Activated naive CD8-positive, alpha-beta T cell treated with anti-CD3 and anti-CD28 coated beads, Interleukin-2, amount 50 U/mL, for 24 hours (primary cell): ENCODE measurements at regions not wholly inside any gene's neighbourhood (a gene's known extent, or its start where the extent isn't known, plus 50 kb on each side); places are given as distances from the start of the nearest gene placed in this dataset.

ENCODE experiments used
- ATAC-seq: fragments of 150-1000 bp; cut with Tn5 transposase; one replicate; pipeline ENCODE4 v1.10.0; 2021
- DNase-seq: peaks from one replicate; pipeline ENCODE4 v3.0.0; 2021
- H3K27ac Mint-ChIP-seq: one replicate; pipeline ENCODE4 v1.8.0; 2021; ENCODE audit warnings: mild to moderate bottlenecking, mixed read lengths
- H3K27me3 Mint-ChIP-seq: one replicate; pipeline ENCODE4 v1.8.0; 2021; ENCODE audit warnings: mixed read lengths
- H3K36me3 Mint-ChIP-seq: one replicate; pipeline ENCODE4 v1.8.0; 2021; ENCODE audit warnings: low read depth, mixed read lengths
- H3K4me1 Mint-ChIP-seq: one replicate; pipeline ENCODE4 v1.8.0; 2021; ENCODE audit warnings: mixed read lengths
- H3K4me3 Mint-ChIP-seq: one replicate; pipeline ENCODE4 v1.8.0; 2021; ENCODE audit warnings: mild to moderate bottlenecking, moderate library complexity, mixed read lengths
- H3K9me3 Mint-ChIP-seq: one replicate; pipeline ENCODE4 v1.8.0; 2021; ENCODE audit warnings: mixed read lengths

DNA sequence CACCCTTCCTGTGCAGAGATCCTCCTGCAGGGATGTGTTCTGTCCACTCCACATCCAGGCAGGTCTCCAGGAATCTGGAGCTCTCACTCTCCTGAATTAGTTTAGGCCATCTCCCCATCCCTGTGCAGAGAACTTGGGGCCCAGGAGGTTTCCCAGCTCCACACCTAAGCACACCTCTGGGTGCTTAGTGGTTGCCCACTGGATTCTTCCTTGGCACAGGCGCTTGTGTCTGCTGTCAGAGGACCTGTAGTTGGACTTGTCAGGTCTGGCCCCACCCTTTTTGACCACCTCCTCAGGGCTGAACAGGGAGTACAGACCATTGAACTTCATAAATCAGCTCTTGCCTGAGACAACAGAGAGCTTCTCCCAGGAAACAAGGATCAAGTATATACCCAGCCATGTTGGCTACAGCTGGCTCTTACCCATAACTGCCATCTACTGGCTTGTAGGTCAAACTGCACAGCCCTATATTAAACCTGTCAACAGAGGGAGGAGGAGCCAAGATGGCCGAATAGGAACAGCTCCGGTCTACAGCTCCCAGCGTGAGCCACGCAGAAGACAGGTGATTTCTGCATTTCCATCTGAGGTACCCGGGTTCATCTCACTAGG lies 275.5 kb downstream of the PPARGC1A start:
- Mint-ChIP-seq H3K9me3 (no peaks in the 10 kb centered on the region), H3K4me3 (no peak overlapping the region), H3K36me3 (no peaks in the 10 kb centered on the region), H3K27ac (no peak overlapping the region), H3K27me3 (no peaks in the 10 kb centered on the region), H3K4me1 (no peaks in the 10 kb centered on the region)
- DNase-seq (no peak), ATAC-seq (no peak)

DNA sequence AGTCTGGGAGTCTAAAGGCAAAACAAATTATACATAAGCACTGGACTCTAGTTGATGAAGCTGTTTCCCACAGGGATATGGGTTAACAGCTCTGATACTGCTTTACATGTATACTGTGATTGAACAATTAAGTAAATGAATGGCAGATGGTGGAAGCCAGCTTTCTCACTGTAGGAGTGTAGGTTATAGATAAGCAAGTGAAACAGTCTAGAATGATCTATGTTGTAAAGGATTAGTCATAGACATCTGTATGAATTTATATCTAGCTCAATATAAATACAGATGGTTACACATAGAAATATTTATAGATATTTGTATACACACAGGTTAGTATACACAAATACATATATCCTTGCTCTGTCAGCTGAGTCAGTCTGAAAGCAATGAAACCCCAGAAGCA lies 276.1 kb downstream of the PPARGC1A start:
- Mint-ChIP-seq H3K9me3 (no peaks in the 10 kb centered on the region), H3K27ac (no peak overlapping the region), H3K27me3 (no peaks in the 10 kb centered on the region), H3K36me3 (no peaks in the 10 kb centered on the region), H3K4me3 (no peak overlapping the region), H3K4me1 (no peaks in the 10 kb centered on the region)
- no peak for DNase-seq
- no peak for ATAC-seq

DNA sequence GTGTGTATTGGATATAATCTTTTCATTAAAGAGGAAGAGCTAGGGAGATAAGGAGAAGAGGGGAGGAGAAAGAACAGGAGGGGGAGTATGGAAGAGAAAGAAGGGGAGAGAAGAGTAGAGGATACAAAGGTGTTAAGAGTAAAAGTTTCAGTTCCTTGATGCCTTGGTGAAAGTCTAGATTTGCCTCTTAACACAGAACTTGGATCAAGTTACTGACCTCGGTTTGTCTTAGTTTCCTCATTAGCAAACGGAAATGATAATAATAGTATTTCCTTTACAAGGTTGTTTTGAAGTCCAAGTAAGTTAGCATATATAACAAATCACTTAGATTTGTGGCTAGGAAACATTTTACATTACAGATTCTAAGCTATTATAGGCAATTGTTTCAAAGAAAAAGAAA lies 287.1 kb downstream of the PPARGC1A start:
- no peak for ATAC-seq
- H3K27me3 Mint-ChIP-seq: no peaks in the 10 kb centered on the region
- no peak overlapping the region for H3K27ac Mint-ChIP-seq
- no peaks in the 10 kb centered on the region for H3K4me1 Mint-ChIP-seq
- H3K36me3 Mint-ChIP-seq: no peaks in the 10 kb centered on the region
- DNase-seq: no peak
- H3K9me3 Mint-ChIP-seq: peaks cover 3% of the 10 kb centered on the region
- H3K4me3 Mint-ChIP-seq: no peak overlapping the region

DNA sequence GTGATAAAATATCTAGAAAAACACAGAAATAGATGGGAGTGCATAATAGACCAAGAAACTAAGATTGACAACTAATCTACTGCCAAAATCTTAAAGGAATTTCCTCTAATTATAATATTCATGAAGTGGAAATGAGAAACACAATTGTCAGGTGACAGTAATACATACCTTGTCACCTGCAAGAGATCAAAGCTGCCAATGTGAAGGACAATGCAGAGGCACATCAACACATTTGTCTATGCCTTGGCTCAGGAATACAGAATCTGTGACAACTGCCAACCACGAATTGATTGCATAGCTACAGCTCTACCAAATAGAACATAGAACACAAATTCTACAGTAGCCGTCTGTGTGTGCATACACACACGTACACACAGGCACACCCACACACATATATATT lies 295.7 kb downstream of the PPARGC1A start:
- Mint-ChIP-seq H3K27me3 (no peaks in the 10 kb centered on the region), H3K27ac (no peak overlapping the region)
- no peak for DNase-seq

DNA sequence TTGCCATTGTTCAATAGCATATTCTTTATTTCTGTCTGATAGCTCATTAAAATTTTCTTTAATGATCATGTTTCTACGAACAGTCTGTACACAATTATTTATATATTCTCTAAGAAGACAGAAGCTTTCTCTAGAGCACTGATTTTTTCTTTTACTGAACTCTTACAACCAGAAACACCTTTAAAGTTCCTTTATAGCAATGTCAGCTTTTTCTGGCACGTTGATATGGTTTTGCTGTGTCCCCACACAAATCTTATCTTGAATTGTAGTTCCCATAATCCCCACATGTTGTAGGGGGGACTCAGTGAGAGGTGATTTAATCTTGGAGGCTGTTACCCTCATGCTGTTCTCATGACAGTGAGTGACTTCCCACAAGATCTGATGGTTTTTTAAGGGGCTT lies 299.4 kb downstream of the PPARGC1A start:
- DNase-seq (no peak), ATAC-seq (no peak)
- no peaks in the 10 kb centered on the region for H3K36me3 Mint-ChIP-seq
- no peak overlapping the region for H3K4me3 Mint-ChIP-seq
- no peaks in the 10 kb centered on the region for H3K27me3 Mint-ChIP-seq
- no peak overlapping the region for H3K27ac Mint-ChIP-seq
- no peaks in the 10 kb centered on the region for H3K4me1 Mint-ChIP-seq
- H3K9me3 Mint-ChIP-seq: peaks cover 10% of the 10 kb centered on the region

More for the DNA sequence above, 295.7 kb downstream of the PPARGC1A start:
- peaks cover 7% of the 10 kb centered on the region for H3K9me3 Mint-ChIP-seq
- no peaks in the 10 kb centered on the region for H3K4me1 Mint-ChIP-seq
- no peak overlapping the region for H3K4me3 Mint-ChIP-seq
- no peak for ATAC-seq
- no peaks in the 10 kb centered on the region for H3K36me3 Mint-ChIP-seq

DNA sequence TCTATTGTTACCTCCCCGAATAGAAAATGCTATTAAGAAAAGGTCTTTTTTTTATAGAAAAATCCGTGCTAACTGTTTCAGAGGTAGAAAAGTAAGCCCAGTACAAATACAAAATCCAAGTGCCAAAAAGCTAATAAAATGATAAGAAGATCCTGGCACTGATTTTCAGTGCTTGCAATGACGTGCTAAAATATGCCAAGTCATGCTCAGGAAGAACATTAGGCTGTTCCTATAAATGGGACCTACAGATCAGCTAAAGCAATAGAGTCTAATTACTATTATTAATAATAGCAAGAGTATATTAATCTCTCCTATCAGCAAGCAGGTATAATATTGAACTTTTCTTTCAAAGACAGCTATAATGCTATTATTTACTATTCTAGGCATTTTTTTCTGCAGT lies 305.8 kb downstream of the PPARGC1A start:
- H3K9me3 Mint-ChIP-seq: peaks cover 10% of the 10 kb centered on the region
- H3K27me3 Mint-ChIP-seq: no peaks in the 10 kb centered on the region
- no peak overlapping the region for H3K4me3 Mint-ChIP-seq
- no peaks in the 10 kb centered on the region for H3K36me3 Mint-ChIP-seq
- DNase-seq (no peak), ATAC-seq (no peak)
- H3K27ac Mint-ChIP-seq: no peak overlapping the region
- H3K4me1 Mint-ChIP-seq: no peaks in the 10 kb centered on the region

DNA sequence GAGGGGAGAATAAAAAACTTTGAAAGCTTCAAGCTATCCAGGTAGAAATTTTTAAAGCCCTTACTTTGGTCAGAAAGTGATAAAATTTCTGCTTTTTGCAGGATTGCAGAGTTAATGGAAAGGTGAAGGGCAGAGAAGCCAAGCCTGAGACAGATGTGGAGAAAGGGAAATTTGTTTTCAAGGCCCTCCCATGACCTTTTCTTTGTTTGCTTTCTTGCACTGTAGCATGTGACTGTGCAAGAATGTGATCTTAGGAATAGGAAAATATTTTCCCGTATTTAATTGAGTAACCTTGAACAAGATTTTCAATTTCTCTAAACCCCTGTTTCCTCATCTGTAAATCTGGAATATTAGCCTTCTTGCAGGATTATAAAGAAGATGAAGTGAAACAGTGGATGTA lies 307.2 kb downstream of the PPARGC1A start:
- Mint-ChIP-seq H3K4me3 (no peak overlapping the region), H3K36me3 (no peaks in the 10 kb centered on the region), H3K4me1 (no peaks in the 10 kb centered on the region), H3K27me3 (no peaks in the 10 kb centered on the region), H3K27ac (no peak overlapping the region), H3K9me3 (peaks cover 11% of the 10 kb centered on the region)
- ATAC-seq: no peak
- no peak for DNase-seq

DNA sequence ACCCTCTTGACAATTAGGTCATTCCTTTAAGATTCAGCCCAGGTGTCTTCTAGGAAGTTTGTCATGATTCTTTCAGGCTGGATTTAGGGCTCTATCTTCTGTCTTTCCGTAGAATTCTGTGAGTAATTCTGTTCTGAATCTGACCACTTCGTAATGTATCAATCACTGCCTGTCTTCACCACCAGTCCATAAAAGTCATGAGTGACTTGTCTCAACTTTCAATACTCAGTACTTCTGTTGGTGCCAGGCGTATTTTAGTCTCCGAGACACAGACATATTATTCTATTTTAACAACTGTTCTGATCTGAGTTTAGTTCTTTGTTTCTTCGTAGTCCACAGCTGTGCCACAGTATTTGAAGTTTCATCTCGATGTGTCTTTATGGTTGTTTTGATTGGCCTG lies 310.7 kb downstream of the PPARGC1A start:
- DNase-seq: no peak
- Mint-ChIP-seq H3K4me3 (no peak overlapping the region), H3K9me3 (peaks cover 17% of the 10 kb centered on the region), H3K27me3 (no peaks in the 10 kb centered on the region), H3K36me3 (no peaks in the 10 kb centered on the region), H3K27ac (no peak overlapping the region), H3K4me1 (no peaks in the 10 kb centered on the region)
- no peak for ATAC-seq

DNA sequence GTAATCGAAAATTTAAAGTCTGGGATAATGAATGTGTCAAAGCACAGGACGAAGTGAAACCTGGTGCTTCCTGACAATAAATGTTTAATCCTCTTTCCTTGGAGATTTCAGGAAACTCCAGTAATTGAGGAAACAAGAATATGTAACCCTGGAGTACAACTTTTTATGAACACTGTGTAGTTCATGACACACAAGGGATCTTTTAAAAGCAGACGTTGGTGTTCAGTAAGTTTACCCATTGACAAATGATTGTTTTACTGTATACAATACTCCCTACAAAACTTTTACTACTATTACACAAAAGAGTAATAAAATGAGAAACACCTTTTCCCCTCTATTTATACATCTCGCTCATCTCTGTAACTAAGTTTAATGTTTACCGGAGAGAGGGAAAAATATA lies 312.4 kb downstream of the PPARGC1A start:
- H3K4me1 Mint-ChIP-seq: no peaks in the 10 kb centered on the region
- no peaks in the 10 kb centered on the region for H3K36me3 Mint-ChIP-seq
- no peaks in the 10 kb centered on the region for H3K27me3 Mint-ChIP-seq
- no peak for DNase-seq
- no peak overlapping the region for H3K4me3 Mint-ChIP-seq
- no peak for ATAC-seq
- peaks cover 20% of the 10 kb centered on the region for H3K9me3 Mint-ChIP-seq
- H3K27ac Mint-ChIP-seq: no peak overlapping the region

DNA sequence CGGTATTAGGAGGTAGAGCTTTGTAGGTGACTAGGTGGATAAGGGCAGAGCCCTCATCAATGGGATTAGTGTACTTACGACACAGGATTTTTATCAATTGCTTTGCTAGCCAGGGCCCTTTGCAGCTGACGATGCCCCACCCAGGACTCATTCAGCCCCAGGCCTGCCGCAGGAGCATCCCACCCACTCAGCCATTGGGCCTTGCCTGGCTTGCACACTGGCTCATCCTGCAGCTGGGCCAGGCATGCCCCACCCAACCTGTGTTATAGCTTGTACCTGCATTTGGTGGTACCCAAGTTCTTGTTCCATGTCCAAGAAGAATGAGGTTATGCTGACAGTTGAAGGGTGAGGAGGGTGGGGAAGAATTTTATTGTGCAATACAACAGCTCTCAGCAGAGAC lies 317.5 kb downstream of the PPARGC1A start:
- H3K27me3 Mint-ChIP-seq: no peaks in the 10 kb centered on the region

DNA sequence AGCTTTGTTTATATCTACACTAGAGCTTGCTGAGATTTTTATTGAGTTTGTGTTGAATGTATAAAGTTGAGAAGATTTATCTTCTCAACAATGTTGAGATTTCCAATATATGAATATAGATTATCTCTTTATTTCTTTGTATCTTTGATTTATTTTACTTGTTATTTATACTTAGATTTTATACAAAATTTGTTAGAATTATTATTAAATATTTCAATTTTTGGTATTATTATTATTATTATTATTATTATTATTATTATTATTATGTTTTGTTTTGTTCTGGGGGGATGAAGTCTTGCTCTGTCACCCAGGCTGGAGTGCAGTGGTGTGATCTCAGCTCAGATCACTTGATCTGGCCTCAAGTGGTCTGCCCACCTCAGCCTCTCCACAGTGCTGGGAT lies 322.5 kb downstream of the PPARGC1A start:
- no peak overlapping the region for H3K4me3 Mint-ChIP-seq
- no peaks in the 10 kb centered on the region for H3K4me1 Mint-ChIP-seq
- ATAC-seq: no peak
- H3K9me3 Mint-ChIP-seq: peaks cover 3% of the 10 kb centered on the region
- H3K36me3 Mint-ChIP-seq: no peaks in the 10 kb centered on the region
- no peak overlapping the region for H3K27ac Mint-ChIP-seq
- DNase-seq: no peak
- H3K27me3 Mint-ChIP-seq: no peaks in the 10 kb centered on the region

More for the DNA sequence above, 317.5 kb downstream of the PPARGC1A start:
- Mint-ChIP-seq H3K4me1 (no peaks in the 10 kb centered on the region), H3K27ac (no peak overlapping the region), H3K4me3 (no peak overlapping the region), H3K36me3 (no peaks in the 10 kb centered on the region), H3K9me3 (peaks cover 15% of the 10 kb centered on the region)
- no peak for ATAC-seq
- DNase-seq: no peak

DNA sequence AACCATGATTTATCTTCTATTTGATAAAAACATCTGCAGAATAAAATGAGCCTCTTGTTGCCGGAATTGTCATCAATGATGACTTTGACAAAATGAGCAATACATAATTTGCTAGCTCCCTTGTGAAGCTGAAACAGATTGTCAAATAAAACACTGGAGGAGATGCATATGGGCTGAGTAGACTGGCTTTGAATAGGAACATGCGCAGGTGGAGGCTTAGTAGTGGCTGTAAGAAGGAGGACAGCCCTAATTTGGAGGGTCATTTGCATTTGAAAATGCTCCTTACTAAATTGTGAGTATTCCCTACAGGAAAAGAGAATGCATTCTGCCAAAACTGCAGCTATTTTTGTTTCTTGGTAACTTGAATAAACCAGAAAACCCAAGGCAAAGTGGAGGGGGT lies 329.1 kb downstream of the PPARGC1A start:
- DNase-seq (no peak), ATAC-seq (no peak)
- Mint-ChIP-seq H3K27ac (no peak overlapping the region), H3K27me3 (no peaks in the 10 kb centered on the region), H3K4me1 (no peaks in the 10 kb centered on the region), H3K9me3 (peaks cover 17% of the 10 kb centered on the region), H3K36me3 (no peaks in the 10 kb centered on the region), H3K4me3 (no peak overlapping the region)

DNA sequence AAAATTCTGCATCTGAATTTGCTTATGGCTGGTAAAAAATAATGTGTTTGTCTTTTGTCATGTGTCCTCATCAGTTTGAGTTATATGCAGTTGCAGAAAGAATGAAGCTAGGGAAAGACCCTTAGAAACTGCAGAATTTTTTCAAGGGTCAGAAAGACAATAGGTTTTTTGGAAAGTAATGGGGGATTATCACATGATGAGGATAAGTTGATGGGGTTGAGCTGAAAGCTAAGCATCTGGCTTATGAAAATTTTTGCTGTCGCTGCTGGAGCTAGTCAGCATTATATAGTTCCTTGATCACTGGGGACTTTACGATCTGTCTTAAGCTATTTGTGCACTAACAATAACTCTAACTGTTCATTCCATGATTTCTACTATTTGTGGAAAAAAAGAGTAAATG lies 331.7 kb downstream of the PPARGC1A start:
- no peak for DNase-seq
- H3K4me1 Mint-ChIP-seq: no peaks in the 10 kb centered on the region
- H3K4me3 Mint-ChIP-seq: no peak overlapping the region
- H3K27me3 Mint-ChIP-seq: no peaks in the 10 kb centered on the region
- peaks cover 24% of the 10 kb centered on the region for H3K9me3 Mint-ChIP-seq
- no peak for ATAC-seq
- H3K27ac Mint-ChIP-seq: no peak overlapping the region
- H3K36me3 Mint-ChIP-seq: no peaks in the 10 kb centered on the region

DNA sequence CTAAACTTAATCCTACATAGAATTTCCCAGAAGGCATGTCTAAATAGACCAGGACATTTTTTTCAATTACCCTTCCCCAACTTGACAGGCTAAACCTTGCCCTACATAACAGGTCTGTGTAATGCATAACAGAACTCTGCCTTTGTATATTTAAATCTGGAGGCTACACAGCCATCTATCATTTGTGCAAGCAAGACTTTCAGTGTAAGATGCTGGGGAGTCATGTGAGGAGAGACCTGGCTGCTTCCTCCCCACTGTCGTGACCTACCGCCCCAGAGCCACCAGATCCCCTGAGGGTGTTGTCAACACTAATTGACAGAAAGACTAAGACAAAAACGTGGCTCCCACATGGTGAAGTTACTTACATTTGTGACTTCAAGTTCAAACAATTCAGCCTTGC lies 342.2 kb downstream of the PPARGC1A start:
- no peaks in the 10 kb centered on the region for H3K27me3 Mint-ChIP-seq
- H3K36me3 Mint-ChIP-seq: no peaks in the 10 kb centered on the region

DNA sequence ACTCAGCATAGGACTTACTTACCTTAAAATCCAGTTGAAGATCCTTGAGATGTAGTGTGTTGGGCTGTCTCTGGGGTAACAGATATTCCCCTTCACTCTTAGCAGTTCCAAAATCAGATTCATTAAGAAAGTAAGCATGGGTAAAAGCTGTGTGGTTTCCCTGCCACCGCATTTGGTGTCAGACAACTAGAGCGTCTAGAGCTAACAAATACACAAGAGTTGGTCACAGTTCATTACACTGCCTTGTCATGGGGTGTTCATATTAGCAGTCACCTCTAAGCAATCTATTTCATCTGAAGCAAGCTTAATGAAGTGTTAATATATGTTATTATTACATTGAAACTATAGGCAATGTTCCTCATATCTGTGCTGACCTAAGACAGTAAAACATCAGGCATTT lies 342.8 kb downstream of the PPARGC1A start:
- no peaks in the 10 kb centered on the region for H3K4me1 Mint-ChIP-seq
- H3K27ac Mint-ChIP-seq: no peak overlapping the region
- DNase-seq (no peak), ATAC-seq (no peak)
- peaks cover 7% of the 10 kb centered on the region for H3K9me3 Mint-ChIP-seq
- no peaks in the 10 kb centered on the region for H3K27me3 Mint-ChIP-seq
- H3K36me3 Mint-ChIP-seq: no peaks in the 10 kb centered on the region
- H3K4me3 Mint-ChIP-seq: no peak overlapping the region

More for the DNA sequence above, 342.2 kb downstream of the PPARGC1A start:
- Mint-ChIP-seq H3K27ac (no peak overlapping the region), H3K9me3 (peaks cover 7% of the 10 kb centered on the region), H3K4me1 (no peaks in the 10 kb centered on the region), H3K4me3 (no peak overlapping the region)
- DNase-seq: no peak
- ATAC-seq: no peak

DNA sequence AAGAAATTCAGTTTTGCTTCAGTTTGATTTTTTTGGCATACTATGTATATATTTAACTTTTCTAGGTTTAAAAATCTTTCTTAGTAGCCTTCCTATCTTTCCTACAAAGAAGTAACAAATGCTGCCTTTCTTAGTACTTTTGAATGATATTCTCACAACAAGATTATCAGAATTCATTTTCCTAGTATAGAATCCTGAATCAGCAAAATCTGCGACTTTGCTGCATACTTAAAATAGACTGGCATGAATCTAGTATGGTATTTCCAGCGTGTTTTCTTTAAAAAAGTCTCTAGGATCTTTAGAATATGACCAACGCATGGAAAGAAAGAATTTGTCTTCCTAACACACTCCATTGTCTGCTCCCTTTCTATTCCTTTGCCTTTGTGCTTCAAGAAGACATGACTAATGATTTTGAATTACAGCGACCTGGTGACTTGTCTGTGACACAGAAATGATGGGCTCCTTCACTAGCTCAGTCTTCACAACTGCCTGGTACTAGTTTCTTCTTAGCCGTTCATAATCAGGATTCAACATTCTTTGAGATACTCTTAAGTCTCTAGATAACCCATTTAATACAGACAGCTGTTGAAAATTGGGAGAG lies 349.8 kb downstream of the PPARGC1A start:
- Mint-ChIP-seq H3K4me1 (no peaks in the 10 kb centered on the region), H3K27ac (no peak overlapping the region), H3K36me3 (no peaks in the 10 kb centered on the region), H3K9me3 (peaks cover 41% of the 10 kb centered on the region), H3K4me3 (no peak overlapping the region), H3K27me3 (no peaks in the 10 kb centered on the region)
- no peak for DNase-seq
- no peak for ATAC-seq
